22Rv1 (cell line): ENCODE measurements at regions not wholly inside any gene's neighbourhood (a gene's known extent, or its start where the extent isn't known, plus 50 kb on each side); places are given as distances from the start of the nearest gene placed in this dataset.

Source experiments
- ZFX ChIP-seq: fragments of 450-650 bp; IDR thresholded peaks from 2 replicates; pipeline ENCODE4 v1.6.1; 2017; ENCODE audit warnings: antibody characterized with exemption, borderline replicate concordance
- TF ChIP-seq, protein P1 (sequence below): fragments of 450-650 bp; IDR thresholded peaks from 2 replicates; pipeline ENCODE4 v1.5.1; 2017; ENCODE audit warnings: mild to moderate bottlenecking

DNA sequence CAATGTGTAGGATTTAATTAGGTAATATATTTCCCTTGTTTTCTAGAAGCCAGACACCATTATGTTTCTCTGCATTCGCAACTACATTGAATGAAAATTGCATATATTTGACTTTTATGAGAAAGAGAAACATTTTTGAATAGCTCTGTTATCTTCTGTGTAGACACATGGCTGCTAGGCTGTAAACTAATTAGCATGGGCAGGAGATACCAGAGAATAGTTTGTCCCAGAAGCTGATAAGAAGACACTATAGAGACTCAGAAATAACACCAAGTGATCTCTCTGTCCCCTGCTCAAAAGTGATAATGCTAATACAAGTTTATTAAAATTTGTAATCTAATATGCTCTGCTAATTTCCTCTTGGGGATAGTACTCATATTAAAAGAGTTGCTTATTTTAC, 198.0 kb upstream of the TUSC1 start:
- TF ChIP-seq, protein P1, sequence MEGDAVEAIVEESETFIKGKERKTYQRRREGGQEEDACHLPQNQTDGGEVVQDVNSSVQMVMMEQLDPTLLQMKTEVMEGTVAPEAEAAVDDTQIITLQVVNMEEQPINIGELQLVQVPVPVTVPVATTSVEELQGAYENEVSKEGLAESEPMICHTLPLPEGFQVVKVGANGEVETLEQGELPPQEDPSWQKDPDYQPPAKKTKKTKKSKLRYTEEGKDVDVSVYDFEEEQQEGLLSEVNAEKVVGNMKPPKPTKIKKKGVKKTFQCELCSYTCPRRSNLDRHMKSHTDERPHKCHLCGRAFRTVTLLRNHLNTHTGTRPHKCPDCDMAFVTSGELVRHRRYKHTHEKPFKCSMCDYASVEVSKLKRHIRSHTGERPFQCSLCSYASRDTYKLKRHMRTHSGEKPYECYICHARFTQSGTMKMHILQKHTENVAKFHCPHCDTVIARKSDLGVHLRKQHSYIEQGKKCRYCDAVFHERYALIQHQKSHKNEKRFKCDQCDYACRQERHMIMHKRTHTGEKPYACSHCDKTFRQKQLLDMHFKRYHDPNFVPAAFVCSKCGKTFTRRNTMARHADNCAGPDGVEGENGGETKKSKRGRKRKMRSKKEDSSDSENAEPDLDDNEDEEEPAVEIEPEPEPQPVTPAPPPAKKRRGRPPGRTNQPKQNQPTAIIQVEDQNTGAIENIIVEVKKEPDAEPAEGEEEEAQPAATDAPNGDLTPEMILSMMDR, result no peak
- TF ChIP-seq ZFX, result no peak
